ENCODE measurements at regions not wholly inside any gene's neighbourhood (a gene's known extent, or its start where the extent isn't known, plus 50 kb on each side); places are given as distances from the start of the nearest gene placed in this dataset.

DNA sequence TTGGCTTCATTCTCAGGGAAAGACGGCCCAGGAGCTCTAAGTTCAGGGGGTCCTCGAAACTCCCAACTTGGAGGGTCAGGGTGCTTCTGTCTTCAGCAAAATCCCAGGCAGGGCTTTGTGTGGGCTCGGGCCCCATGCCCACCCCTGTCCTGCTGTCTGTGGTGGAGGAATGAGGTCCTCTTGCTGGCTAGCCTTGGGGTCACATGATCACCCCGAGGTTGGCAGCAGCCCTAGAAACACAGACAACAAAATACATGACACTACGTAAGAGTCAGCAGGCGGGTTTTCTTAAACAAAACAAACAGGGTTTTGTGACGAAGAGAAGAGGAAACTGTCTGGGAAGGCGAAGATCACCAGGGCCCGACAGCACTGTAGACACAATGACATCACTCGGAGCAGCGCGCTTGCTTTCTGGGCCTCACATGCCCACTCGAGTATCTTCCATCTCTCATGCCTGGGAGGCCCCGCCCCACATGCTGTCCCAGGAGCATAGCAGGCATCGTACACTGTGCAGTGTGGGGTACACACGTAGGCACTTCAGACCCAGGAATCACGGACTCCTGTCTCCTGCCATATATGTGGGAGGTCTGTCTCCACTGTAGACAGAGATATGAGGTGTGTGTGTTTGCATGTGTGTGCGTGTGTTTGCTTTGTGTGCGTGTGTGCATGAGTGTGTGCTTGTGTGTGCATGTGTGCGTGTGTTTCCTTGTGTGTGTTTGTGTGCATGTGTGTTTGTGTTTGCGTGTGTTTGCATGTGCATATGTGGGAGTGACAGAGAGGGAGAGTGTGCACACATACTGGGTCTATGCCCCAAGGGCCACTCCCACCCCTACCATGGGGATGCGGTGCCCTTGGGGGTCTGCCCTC lies 94.7 kb downstream of the SIK1 start:
- no peak for DNase-seq

DNA sequence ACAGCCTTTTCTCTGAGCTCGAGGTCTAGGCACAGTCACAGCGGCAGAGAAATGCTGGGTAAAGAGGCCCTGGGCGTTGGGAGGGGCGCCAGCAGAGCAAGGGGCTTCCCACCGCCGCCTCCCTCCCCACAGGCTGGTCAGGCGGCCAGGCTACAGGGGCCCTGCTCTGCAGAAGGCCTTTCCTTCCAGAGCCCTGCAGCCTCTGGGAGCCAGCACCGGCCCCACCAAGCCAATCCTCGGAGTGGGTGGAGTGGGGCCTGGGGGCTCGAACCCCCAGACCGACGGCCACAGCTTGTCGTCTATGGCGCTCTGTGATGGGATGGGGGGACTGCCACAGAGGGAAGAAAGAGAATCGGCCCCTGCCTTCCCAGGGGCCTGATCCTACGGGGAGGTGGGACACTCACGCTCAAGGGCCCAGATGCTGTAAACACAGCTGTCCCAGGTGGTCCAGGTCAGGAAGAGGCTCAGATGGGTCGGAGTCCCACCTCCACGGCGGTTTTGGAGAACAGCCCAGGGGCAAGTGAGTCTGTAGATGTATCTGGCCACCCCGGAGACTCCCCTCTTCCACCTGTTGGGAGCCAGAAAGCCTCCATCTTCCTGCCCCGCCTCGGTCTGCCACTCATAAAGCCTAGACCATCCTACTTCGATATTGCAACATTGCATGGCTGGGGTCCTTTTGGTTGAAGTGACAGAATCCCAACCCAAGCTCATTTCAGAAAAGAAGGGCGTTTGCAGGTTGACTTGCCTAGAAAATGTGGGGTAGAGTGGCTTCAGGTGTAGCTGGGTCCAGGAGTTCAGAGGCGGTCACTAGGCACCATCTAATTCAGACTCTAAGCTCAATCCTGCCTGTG lies 95.6 kb downstream of the SIK1 start:
- DNase-seq: no peak

DNA sequence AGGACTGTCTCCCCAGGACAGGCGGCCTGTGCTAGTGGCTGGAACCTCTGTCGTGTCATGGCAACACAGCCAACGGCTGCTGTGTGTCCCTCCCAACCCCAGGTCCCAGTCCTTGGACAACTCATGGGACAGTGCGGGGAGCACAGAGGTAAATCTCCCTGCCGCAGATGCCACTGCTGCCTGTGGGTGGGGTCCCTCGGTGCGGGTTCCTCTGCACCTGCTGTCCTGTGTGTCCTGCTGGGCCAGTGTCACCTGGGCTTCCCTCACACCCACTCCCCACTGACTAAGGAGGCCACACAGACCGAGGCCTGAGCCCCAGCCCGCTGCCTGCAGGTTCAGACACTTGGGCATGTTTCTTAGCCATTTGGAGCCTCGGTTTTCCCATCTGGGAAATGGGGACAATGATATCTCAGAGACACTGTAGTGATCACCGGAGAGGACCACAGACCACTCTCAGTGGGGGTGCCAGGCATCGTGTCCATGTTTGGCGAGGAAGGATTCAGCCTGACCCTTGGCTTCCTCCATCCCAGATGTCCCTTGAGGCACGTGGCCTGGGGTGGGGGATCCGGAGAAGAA lies 96.5 kb downstream of the SIK1 start:
- no peak for DNase-seq

GRCh38 chr21:43329711-43330269 lies 97.1 kb downstream of the SIK1 start:
- DNase-seq: no peak

DNA sequence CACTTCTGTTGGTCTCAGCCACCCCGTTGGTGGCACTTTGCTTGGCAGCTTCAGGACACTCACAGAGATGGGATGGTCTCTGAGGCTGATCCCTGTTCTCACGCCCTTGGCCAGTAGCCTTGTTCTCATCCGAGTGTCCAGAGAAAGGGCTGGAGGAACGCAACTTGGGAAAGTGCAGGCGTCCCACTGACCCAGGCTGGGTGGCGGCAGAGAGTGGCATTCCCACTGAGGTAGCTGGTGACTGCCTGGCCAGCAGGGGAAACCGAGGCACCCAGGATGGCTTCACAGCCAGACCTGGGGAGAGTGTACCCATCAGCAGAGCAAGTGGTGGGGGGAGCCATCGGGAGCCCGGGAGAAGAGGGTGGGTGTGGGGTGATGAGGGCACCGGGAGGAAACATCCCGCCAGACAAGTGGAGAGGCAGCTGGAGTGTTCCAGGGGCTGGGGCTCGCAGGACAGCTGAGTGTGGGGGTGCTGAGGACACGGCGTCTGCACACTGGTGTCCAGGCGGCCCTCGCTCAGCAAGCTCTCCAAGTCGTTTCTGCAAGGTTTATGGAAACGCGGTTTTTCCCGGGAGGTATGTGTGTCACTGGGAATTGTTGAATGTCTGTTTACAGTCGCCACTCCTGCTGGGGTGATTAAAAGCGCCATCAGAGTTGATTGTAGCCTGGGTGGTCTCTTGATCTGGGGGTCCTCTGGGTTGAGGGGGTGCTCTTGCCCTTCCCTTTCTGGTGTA lies 97.8 kb downstream of the SIK1 start:
- no peak for DNase-seq

- no peak for DNase-seq
Observed at GRCh38 chr21:43328185-43328957, 98.6 kb downstream of the SIK1 start.

DNA sequence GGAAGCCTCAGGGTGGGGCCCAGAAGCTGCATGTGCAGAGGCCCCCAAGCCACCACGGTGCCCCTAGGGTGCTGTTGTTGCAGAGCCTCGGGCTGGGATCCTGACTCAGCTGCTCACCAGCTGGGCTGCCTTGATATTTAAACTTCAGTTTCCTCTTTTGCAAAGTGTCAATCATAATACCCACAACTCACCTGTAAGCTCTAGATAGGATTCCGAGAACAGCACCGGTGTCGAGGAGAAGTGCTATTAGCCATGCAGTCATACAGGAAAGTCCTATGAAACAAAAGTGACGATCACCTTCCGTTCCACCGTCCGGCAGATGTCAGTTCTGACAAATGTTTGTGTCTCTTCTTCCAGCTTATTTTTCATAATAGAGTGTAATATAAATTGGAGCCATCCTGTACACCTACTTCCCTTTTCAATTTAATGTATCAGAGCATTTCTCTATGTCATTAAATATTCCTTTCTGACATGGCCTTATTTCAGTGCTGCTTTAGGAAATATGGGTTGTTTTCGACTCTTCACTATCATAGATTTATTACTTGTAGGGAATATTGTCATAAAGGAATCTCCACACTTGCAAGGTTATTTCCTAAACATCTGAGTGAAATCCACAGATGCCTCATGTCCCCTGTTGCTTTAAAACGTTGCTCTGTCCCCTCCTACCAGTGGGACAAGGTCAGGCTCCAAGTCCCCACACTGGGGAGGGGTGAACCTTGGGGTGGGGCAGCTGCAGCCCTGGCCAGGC lies 100.8 kb downstream of the SIK1 start:
- DNase-seq: no peak

GRCh38 chr21:43325036-43325435 lies 101.9 kb downstream of the SIK1 start:
- DNase-seq: no peak

GRCh38 chr21:43324596-43324995 lies 102.3 kb downstream of the SIK1 start:
- DNase-seq: no peak

- DNase-seq: no peak
Observed at GRCh38 chr21:43323244-43324005, 103.5 kb downstream of the SIK1 start.

DNA sequence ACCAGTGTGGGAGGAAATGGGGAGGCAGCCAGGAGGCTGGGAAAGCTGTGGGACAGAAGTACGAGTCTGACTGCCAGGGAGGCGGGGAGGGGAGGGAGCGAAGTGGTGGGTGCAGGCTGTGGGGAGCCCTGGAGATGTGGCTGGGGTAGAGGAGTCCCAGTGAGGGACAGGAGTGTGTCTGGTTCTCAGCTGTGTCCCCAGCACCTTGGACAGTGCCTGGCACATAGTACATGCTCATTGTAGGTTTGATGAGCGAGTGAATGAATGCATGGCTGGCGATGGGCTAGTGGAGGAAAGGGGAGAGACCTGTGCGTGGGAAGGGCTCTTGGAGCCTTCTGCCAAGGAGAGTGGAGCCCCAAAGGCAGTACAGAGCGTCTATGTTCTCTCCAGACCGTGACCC lies 104.1 kb downstream of the SIK1 start:
- DNase-seq: no peak

DNA sequence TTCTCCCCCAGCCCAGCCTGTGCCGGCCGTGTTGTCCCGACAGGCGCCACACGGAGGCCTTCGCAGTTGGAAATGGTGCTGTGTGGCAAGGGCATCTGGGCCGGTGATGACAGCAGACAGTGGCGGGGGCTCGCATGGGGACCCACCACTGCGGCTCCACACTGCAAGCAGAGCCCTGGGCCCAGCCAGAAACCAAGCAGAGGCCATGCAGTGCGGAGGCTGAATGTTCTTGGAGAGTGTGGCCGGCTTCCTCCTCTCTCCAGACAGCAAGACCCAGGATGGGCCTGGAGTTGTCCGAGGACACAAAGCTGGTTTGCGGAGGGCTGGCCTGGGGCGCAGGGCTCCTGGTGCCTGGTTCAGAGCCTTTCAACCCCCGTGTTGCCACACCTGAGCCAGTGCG lies 104.6 kb downstream of the SIK1 start:
- no peak for DNase-seq

DNA sequence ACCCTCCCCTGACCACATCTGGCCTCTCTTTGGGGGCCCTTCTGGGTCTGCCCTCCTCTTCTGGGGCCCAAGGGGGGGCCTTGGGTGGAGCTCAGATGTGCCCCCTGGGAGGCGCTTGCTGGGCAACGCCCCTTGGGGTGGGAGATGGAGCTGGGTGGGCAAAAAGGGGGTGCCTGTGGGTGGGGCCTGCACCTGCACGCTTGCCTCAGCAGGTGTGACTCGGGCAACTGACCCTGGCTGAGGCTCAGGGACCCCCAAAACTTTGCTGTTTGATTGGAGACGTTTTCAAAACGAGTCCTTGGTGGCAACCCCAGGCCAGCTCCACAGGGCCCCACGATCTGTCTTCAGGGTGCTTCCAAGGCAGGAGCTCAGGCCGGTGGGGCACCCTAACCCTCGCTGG lies 105.3 kb downstream of the SIK1 start:
- DNase-seq: no peak

GRCh38 chr21:43321111-43321510 lies 105.8 kb downstream of the SIK1 start:
- no peak for DNase-seq

DNA sequence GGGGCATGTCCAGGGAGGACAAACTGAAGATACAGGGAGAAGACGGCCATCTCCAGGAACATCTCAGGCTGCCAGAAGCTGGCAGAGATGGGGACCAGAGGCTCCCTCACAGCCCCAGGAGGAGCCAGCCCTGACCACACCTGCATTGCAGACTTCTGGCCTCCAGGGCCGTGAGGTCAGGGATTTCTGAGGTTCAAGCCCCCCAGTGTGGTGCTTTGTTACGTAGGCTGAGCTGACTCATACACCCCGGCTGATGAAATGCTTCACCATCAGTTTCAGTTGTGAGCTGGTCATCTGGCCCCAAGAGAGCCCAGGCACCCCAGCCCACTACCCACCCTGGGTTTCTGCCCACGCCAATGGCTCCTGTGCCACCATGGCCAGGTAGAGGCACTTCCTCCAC lies 106.4 kb downstream of the SIK1 start:
- no peak for DNase-seq

GRCh38 chr21:43318841-43319781 lies 107.8 kb downstream of the SIK1 start:
- no peak for DNase-seq

DNA sequence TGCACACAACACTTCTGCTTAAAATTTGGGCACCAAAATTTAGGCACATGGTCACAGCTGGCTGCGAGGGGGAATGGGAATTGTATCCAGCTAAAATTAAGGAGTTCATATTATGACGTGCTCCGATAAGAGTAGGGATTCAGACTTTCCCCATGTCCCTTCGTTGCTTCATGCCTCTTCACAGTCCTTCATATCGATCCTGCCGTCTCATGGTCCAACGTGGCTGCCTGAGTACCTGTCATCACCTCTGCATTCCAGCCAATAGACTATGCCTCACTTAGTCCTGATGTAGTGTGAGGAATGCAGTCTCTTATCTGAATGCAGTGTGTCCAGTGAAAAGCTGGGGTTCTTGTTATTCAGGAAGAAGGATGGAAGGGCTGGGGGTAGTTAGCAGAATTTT lies 108.6 kb downstream of the SIK1 start:
- no peak for DNase-seq

GRCh38 chr21:43317959-43318358 lies 109.0 kb downstream of the SIK1 start:
- no peak for DNase-seq

GRCh38 chr21:43317254-43317748 lies 109.6 kb downstream of the SIK1 start:
- DNase-seq: no peak

Data from NCI-H1417 treated with DMSO at 0.1 percent for 48 hours (cell line).